CD4-positive, alpha-beta T cell treated with Interleukin-10 for 1 hour (primary cell): ENCODE measurements at regions not wholly inside any gene's neighbourhood (a gene's known extent, or its start where the extent isn't known, plus 50 kb on each side); places are given as distances from the start of the nearest gene placed in this dataset.
"Not testable (repeated sequence)": the region's sequence is repeated elsewhere in the genome, so short reads cannot be mapped to it uniquely, and the experiment has no call there.

ENCODE experiments used
- DNase-seq: peaks from one replicate; pipeline ENCODE4 v3.0.0-alpha.2; 2020

DNA sequence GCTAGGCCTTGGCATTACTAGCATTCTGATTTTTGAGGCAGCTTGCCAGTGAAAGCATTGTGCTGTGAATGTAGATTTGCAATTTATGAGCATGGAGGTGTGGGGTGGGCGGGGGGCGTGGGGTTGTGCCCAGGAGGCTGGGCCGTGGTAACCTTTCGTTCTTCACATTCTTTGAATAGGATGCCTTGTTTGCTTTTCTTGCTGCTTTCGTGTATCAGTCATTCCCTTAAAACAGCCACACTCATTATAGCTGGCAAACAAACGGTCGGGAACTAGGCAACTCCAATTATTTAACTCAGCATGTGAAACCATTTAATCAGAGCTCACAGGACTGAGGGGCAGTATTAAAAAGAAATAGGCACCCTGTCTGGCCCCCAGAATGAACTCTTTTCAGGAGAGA is 115.9 kb upstream of the PELI2 start:
- DNase-seq: no peak

DNA sequence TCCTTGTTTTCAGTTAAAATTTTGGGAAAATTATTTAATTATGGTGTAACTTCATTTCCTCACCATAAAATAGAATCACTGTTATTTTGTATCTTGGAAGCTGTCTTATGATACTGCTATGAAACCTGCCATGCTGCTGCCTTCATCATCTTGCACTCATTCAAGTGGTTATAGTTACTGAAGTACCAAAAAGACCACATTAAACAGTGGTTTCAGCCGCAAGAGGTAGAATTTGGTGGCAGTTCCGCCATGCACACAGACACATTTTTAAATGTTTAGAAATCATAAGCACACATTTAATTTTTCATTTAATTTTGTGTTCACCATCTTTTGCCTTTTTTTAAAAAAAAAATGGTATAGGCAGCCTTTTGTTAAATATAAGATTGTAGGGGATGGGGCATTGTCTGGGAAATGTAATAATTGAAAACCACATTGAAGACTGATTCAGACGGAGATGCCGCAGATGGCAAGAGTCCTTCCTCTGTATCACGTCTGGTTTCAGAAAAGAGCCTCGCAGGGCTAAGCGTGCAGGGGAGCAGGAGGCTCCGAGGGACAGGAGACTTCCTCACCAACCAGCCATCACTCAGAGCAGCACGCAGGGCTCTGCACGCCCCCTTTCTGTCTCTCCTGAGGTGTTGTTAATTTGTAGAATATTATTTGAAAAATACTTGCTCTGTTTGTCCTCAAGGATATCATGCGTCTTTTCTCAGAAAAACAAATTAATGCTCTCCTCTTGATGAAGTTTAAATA is 115.2 kb upstream of the PELI2 start:
- DNase-seq: peak; percentile 53

DNA sequence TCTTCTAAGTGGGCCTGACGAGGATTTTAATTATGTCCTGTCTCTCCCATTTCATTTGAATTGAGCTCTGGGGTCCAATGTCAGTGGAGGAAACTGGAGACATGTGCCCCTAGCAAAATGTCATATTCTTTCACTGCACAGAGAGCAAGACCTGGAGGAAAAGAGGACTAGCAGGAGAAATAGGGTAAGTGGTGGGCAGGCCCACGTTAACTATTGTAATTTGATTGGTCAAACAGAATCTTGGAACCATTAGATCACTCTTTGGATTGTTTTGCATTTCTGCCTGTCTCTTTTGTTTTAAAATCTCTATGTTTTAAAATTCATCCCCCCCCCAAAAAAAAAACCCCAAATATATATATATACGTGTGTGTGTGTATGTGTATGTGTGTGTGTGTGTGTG is 113.9 kb upstream of the PELI2 start:
- no peak for DNase-seq

DNA sequence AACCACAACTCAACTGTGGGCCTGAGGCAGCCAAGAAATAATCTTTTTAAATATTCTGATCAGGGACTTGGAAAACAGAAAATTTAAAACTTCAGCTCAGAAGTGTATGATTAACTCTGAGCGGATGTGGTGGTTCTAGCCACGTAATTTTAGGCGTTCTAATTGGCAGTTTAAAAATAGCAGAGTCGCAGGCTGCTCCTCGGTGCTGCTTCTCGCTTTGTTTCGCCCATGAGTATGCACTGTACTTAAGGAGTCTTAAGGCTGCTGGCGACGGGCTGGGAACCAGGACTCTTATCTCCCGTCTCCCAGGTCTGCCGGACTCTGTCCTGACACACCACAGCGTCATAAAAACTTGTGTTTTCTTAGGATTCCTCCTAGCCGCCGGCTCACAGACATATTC is 113.4 kb upstream of the PELI2 start:
- DNase-seq: peak; percentile 34

DNA sequence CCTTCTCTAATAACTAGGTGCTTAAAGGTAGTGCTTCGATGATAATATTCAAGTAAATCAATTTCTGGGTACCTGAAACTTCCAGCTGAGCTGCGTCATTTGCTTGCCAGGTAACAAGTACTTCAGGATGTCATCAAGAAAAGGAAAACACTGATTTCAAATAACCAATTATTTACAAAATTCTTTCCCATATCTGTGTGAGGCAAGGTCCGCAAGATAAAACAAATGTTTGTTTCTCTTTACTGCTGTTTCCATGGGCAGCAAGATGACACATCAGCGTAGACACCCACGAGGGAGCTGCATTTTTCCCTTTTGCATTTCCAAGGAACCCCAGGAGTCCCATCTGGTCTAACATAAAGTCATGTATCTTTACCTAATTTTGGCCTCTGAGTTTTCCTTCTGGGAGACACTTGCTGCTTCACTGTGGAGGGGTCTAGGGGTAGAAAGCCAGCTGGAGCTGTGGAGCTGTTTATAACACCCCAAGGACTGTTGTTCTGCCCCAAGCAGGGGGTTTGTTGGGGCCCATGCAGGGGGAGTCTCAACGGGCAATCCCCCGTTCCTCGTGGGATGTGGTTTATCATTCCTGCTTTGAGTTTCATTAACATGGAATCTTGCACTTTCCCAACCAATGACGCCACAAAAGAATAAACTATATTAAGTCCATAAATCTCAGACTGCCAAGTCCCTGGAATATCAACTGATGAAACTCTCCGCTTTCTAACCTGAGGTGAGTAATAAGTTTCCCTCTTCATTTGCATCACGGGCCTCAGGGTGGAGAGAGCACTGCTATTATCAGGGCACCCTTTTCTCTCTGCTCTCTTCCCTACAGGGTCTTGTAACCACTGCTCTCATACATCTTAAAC is 112.8 kb upstream of the PELI2 start:
- DNase-seq: no peak

DNA sequence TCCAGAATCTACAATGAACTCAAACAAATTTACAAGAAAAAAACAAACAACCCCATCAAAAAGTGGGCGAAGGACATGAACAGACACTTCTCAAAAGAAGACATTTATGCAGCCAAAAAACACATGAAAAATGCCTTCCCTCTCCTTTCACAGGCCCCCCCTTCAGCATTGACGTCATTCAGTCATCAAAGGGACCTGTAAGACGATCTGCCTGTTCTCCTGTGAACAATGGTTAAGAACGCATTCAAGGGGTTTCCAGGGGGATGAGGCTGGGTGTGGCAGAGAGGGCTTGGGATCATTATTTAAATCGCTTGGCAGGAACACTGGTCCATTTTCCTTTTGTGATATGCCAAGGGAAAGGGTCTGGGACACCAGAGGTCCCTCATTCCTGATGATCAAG is 110.7 kb upstream of the PELI2 start:
- not testable (repeated sequence) for DNase-seq

DNA sequence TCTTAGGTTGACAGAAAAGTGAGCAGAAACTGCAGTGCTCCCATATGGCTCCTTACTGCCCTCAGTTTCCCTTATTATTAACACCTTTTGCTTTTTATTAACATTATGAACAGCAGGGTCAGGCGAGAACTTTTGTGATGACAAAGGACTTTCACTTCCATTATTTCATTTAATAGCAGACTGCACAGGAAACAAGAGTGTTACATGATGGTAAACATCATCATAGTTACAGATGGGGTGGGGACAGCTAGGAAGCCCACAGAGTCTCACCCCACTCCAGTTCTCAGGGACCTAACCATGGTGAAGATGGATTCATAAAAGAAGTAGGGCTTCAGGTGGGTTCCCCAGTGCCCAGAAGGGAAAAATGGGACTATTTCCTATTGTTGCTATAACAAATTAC is 110.1 kb upstream of the PELI2 start:
- no peak for DNase-seq

DNA sequence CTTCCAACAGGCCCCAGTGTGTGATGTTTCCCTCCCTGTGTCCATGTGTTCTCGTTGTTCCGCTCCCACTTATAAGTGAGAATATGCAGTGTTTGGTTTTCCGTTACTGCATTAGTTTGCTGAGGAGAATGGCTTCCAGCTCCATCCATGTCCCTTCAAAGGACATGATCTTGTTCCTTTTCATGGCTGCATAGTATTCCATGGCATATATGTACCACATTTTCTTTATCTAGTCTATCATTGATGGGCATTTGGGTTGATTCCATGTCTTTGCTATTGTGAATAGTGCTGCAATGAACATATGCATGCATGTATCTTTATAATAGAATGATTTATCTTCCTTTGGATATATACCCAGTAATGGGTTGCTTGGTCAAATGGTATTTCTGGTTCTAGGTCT is 109.5 kb upstream of the PELI2 start:
- DNase-seq: not testable (repeated sequence)

DNA sequence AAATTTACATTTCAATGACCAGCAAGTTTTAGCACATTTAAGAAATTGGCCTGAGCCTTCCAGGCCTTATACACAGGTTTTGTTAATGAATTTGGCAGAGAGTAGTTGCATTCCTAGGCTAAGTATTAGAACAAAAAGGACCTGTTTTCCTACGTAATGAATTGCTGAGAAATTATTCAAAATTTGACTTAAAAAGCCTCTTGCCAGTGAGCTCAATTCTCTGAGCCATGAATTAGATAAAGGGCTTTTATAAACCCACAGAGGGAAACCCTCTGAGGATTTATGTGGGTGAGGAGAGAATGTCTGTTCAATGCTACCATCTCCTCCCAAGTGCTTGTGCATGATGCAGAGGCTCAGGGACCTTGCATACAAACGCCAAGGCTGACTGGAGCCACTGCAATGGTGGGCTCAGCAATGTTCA is 94.5 kb upstream of the PELI2 start:
- no peak for DNase-seq

DNA sequence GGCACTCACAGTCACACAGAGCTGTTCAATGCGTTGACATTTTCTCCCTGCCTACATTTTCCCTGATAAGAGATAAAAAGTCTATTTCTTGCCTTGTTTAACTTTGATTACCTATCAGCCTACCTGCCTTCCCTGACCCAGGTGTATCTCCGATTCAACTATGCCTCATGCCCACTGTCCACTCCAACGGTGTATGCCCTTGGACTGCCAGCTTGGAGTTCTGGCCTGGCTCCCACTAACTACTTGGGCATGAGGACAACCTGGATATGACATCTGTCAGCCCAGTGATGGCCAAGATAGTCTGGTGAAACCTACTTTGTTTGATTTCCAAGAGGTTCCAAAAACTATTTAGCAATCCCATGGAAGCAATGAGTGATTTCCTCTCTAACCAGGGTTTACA is 93.0 kb upstream of the PELI2 start:
- no peak for DNase-seq

DNA sequence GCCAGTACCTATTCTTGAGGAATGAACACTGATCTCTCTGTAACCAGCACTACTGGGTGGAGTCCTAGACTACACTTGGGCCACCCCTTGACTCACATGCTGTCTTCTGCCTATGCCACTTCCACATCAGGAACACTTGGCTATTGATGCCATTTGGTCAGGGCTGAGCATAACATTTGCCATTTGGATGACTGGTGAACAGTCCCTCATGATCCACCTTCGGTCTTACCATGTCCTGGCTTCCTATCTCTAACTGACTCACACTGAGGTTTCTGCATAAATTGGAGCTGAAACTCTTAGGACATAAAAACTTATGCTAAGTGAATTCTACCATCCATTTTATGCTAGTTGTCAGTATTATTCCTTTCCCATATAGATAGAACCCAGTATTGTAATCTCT is 91.7 kb upstream of the PELI2 start:
- DNase-seq: no peak

DNA sequence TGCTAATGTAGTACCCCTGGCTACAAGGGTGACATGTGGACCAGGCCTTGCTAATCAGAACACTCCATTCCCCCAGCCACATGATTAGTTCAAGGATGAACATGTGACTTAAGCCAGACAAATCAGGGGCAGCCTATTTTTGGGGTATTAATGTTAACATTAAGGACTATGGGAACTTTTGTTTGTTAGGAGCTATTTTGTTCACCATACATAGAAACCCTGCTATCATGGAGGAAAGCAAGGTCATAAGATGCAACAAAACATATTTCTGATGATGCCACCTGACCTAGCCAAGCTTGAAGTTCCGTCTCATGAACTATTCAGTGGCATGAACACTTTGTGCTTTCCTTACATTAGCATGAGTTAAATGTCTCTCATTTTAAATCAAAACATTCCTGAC is 90.8 kb upstream of the PELI2 start:
- DNase-seq: no peak

DNA sequence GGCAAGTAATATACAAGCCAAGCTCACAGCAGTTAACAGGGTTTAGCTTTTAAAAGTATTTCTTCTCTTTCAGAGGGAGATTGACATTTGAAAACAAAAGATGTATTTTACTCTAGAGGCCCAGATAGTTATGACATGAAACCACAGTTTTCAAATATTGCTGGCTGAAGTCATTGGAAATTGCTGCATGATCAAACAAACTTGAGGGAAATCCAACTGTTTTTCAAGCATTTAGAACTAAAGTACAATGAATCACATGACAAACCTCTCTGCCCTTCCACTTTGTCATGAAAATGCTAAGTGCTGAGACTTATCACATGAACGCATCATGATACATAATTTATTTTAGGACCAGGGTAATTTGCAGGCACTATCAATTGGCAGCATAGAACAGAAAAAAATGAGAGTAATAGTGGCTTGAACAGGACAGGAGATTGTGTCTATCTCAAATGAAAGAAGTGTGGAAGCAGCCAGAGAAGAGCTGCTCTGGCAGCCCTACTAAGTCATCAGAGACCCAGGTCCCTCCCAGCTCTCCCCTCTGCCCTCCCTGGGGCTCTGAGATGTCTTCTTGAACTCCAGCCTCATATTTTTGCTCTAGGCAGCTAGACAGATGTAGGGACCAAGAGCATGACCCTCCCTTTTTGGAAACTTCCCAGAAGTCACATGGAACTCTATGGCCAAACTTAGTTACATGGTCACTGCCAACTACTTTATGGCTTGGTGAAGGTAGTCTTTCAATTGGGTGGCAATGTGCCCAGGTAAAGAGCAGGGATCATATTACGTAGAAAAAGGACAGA is 90.1 kb upstream of the PELI2 start:
- DNase-seq: no peak

DNA sequence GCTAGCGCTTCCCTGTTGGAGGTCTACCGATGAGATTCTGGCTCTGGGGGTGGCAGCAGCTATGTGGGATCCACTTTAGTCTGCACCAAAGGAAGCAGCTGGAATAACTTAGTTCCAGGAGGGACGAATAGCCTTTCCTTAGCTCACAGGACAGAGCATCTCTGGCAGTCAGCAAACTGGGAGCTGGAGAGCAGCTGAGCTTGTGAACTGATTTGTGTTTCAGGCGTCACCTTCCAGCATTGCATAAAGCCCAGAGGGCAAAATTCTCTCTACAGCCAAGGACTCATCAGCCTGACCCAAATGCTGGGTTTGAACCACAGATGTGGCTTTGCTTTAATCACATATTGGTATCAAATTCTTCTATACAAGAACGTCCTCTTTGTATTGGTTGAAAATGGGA is 81.9 kb upstream of the PELI2 start:
- no peak for DNase-seq

DNA sequence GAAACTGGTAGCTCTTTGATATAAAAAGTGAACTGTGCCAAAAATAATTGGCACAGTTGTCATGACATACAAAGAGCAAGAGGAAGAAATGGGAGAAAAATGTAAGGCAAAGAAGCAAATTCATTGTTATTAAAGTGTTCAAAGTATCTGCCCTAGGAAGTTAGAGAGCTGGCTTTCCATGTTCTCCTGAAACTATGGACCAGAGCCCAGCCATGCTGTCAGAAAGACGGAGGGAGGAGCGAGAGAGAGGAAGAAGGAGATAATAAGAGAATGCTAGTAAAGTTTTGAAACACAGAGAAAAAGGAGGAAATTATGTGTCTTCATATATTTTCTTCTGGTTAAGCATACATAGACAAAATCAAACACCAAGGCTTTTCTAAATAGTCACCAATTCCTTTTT is 78.1 kb upstream of the PELI2 start:
- DNase-seq: no peak

DNA sequence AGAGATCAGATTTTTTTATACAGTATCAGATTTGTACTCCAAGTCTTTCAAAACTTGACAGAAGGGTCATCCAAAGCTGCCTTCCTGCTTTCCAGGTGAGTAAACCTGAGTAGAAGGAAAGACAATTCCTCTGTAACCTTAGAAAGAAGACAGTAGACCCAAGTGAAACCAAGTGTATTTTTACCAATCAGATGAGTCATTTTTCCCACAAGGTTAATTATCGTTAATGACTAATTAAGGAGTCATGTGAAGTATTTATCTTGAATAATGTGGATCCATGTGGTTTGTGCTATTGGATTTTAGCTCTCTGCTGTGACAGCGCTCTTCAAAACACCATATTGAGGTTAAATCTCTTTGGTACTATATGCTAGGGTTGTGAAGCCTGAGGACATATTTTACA is 74.0 kb upstream of the PELI2 start:
- DNase-seq: no peak

DNA sequence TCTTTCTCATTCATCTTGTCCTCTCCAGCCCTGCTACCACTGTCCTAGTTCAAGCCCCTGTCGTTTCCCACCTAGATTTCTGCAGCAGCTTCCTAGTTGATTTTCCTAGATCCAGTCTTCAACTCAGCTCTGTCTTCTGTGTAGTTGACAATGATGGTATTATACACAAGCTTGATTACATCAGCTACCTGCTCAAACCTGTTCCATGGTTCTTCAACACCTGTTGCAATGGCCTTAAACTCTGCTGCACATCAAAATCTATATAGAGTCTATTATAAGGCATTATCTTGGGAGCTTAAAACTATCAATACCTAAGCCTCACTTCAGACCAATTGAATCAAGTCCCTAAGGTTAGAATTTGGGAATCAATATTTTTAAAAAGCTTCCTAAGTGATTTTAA is 71.7 kb upstream of the PELI2 start:
- no peak for DNase-seq

DNA sequence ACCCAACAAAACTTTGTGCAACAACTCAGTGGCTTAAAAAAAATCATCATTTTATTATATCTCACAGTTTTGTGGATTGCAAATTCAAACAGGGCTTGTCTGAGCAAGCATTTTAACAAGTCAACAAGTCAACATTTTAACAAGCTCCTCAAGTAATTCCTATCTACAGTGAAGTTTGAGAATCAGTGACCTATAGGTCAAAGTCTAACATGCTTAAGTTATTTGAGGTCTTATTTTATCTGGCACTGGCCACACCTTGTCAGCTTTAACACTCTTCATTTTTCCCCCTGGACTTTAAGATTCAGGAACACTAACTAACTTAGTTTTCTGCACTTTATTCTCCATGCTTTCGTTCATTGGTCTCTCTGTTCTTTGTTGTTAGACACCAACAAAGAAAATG is 71.2 kb upstream of the PELI2 start:
- DNase-seq: no peak

DNA sequence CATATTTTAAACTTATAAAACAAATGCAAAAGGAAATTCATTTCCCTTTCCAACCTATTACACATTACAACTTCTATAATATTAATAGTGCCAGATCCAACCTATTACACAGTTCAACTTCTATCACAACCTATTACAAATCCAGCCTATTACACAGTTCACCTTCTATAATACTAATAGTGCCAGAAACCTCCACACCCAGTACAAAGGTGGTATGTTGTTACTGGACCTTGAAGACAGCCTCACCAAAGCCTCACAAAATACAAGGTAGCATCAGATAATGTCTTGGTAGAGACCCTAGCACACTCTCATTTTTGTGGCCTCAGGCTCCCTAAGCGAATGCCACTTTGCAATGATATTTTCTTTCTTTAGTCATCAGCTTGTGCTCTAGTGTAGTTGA is 68.7 kb upstream of the PELI2 start:
- DNase-seq: no peak

DNA sequence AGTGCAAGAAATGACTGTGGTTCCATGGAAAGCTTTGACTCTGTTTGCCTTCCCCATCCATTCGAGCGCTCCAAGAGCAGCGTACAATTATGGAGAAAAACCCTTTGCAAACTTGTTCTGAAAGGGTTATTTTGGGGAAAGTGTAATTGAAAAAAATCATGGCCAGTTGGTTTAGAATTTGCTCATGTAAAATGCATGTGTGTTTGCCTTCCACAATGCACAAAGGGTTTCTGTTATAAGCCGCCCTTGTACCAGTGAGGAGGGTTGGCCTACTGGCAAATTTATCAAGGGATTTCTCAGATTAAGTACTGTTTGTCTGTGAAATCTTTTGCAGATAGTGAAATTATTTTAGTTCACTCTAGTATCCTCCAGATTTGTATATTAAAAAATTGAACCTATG is 62.7 kb upstream of the PELI2 start:
- DNase-seq: no peak

DNA sequence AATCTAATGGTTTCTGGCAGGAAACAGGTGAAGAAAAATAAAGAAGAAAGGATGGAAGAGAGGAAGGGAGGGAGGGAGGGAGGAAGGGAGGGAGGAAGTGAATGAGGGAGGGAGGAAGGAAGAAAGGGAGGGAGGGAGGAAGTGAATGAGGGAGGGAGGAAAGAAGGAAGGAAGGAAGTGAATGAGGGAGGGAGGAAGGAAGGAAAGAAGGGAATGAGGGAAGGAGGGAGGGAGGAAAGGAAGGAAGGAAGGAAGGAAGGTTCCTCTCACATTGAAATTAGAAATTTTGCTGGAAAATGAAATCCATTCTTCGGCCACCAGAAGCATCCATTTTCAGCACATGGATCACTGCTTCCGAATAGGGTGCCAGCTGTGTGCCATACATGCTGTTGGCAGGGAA is 62.2 kb upstream of the PELI2 start:
- DNase-seq: no peak

DNA sequence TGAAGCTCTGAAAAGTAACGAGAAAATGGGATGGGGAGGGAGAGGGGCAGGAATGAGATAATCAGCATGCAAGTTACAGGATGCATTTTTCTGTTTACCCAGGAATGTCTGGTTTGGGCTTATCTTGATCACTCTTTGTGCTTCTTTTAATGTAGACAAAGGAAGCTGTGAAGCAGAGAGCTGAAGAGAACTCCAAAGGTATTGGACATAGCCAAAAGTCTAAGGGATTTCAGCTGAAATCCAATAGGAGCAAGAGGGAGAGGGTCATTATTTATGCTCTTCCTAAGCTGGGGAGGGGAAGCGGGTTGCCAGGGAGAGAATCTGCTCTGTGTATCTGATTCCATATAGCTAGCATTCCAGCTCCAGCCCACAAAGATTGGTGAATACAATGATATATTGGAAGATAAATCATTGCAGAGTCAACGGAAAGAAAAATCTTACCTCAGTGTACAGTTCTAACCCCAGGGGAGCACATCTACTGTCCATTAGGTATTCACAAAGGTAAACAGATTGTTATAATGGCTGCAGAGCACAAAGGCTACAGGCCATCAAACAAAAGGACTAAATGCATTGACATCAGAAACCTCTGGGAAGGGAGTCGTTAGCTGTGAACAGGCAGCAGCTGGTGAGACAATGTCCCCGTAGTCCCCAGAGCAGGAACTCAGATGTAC is 61.0 kb upstream of the PELI2 start:
- no peak for DNase-seq

DNA sequence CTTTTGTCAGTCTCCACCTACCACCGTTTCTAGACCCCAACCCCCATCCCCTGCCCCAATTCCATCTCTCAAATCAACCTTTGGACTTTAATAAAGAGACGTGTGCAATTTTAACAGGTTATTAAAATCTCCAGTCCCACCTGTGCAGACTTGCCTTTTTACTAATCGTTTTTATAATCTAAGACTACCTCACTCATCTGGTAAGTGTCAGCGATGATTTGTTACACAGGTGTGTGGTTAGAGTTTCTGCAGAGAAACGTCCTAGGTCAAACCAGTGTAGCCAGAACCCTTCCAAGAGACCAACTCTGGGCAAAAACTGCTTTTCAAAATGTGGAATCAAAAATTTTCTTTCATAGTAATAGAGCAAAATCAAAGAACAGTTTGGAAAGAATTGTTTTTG is 60.4 kb upstream of the PELI2 start:
- DNase-seq: no peak
